ENCODE measurements at regions not wholly inside any gene's neighbourhood (a gene's known extent, or its start where the extent isn't known, plus 50 kb on each side); places are given as distances from the start of the nearest gene placed in this dataset.

DNA sequence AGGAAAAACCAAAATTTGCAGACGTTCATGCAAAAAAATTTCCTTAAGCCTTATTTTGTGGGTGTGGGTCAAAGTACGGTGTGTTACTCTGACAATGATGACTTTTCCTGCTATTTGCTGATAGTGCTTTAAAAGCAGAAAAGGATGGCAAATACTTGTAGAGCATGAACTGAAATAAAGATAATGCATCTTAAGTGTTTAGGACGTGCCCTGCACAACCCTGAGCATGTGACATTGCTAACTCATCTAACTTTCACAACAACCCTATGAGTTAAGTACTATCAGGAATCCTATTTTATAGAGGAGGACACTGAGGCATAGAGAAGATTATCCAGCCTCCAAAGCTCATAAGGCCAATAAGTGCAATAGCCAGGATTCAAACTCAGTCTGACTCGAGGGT is 143.3 kb downstream of the RNF152 start:
- no peak overlapping the region for H3K4me3 ChIP-seq (replicated peaks in 1 of 2; ENCODE audit: low read depth in 2 of 2, low read length in 2 of 2)
- no peak for DNase-seq (ENCODE audit: low read depth in 2 of 2)
- TF ChIP-seq, protein P1, sequence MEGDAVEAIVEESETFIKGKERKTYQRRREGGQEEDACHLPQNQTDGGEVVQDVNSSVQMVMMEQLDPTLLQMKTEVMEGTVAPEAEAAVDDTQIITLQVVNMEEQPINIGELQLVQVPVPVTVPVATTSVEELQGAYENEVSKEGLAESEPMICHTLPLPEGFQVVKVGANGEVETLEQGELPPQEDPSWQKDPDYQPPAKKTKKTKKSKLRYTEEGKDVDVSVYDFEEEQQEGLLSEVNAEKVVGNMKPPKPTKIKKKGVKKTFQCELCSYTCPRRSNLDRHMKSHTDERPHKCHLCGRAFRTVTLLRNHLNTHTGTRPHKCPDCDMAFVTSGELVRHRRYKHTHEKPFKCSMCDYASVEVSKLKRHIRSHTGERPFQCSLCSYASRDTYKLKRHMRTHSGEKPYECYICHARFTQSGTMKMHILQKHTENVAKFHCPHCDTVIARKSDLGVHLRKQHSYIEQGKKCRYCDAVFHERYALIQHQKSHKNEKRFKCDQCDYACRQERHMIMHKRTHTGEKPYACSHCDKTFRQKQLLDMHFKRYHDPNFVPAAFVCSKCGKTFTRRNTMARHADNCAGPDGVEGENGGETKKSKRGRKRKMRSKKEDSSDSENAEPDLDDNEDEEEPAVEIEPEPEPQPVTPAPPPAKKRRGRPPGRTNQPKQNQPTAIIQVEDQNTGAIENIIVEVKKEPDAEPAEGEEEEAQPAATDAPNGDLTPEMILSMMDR (IDR thresholded peaks at IDR 0.05; ENCODE audit: low read depth, low read length): no peak

DNA sequence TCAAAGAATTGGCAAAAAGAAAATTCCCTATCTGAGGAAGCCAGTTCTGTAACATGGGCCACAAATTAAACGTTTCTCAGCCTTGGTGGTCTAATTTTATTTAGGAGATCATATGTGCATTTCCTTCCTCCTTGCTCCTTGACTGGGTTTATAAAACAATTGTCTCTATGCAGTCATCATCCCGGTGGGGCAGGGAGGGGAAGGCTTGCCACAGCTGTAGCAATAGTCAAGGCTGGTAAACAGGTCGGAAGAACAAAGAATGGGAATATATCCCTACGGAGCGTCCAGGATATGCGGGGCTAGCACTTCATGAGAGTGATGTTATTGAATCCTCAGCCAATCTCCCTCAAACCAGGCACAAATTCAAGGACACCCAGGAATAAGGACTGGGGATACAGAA is 143.8 kb downstream of the RNF152 start:
- no peak overlapping the region for H3K4me3 ChIP-seq (replicated peaks in 1 of 2; ENCODE audit: low read depth in 2 of 2, low read length in 2 of 2)
- TF ChIP-seq, protein P1 (IDR thresholded peaks at IDR 0.05; ENCODE audit: low read depth, low read length): no peak
- no peak for DNase-seq (ENCODE audit: low read depth in 2 of 2)

DNA sequence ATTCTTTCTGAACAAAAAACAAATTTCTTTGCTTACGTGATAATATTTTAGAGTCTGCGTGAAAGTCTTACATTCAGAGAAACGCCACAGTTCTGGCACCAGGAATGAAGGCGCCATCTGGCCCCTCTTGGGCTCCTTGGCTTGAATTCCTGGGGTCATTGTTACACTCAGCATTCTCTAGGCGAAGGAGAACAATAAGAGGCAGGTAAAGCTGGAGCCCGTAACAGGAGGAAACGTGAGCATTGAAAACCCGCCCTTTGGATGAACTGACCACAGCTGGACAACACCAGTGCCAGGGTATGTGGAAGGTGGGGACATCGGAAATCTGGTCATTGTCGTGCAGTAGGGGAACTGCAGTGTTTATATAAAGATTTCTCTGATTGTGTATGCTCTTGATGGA is 144.8 kb downstream of the RNF152 start:
- no peak for DNase-seq (ENCODE audit: low read depth in 2 of 2)
- no peak overlapping the region for H3K4me3 ChIP-seq (replicated peaks in 1 of 2; ENCODE audit: low read depth in 2 of 2, low read length in 2 of 2)
- TF ChIP-seq, protein P1 (IDR thresholded peaks at IDR 0.05; ENCODE audit: low read depth, low read length): no peak

DNA sequence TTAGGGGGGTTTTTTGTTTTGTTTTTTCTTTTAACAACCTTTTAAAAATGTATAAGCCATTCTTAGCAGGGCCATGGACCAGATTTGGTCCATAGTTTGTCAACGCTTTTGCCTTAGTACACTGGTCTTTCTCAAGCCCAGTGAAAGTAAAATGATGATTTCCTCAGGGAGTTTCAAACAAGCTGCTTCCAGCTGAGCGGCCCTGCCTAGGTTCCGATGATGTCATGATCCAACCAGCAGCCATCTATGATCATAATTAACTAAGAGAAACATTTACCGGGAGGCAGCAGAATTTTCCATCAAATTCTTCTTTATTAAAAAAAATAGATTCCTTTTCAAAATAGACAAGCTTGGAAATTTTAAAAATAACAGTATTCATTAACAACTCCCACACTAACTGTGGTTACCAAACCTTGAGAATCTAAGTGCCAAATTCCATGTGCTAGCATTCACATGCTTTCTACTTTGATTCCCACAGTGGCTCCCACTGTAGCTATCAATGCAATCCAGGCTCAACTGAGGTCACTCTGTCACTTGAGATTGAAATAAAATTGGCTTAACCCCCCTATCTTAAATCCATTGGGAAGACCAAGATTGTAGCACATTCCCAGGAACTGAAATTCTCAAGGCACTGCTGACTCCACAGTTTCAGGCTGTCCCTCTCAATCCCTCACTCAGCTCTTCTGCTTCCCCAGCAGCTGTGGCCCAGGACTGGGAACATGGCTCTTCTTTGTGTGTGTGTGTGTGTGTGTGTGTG is 148.9 kb downstream of the RNF152 start:
- DNase-seq (ENCODE audit: low read depth in 2 of 2): peak; percentile 51 to 64

DNA sequence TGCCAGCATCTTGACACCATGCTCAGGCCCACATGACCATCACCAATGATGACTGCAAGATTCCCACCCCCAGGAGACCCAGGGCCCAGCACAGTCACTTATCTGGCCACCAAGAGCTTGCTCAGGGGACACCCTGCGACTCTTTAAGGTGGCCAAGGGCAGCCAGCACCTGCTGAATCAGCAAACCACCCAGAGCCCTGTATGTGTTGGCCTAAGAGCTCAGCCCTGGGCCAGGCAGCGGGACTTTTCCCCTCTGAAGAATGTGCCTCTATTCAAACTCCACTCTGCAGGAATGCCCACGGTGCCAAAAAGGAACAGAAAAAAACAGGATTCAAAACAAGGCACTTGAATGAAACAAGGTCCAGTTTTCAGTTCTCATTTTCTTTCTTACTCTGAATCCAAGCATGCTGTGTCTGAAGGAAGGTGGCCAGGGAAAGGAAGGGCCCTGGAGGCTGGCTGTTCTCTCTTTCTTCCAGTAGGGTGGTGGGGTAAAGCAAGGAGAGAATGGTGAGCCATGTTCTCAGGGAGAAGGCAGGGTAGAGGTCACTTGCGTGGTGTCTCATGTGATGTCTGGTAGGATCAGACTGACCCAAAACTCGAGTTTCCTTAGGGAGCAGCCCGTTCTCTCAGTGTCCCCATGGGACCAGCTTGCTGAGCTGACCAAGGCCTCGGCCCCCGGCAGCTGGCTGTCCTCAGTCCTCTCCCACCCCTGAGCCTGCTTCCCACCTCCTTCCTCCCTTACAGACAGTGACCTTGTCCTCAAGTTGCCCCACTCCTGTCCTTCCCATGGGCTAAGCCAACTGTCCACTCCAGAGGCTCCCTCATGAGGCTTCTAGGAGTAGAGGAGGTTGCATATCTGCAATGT is 150.0 kb downstream of the RNF152 start:
- TF ChIP-seq, protein P1 (IDR thresholded peaks at IDR 0.05; ENCODE audit: low read depth, low read length): peak; percentile 3
- H3K4me3 ChIP-seq (replicated peaks in 1 of 2; ENCODE audit: low read depth in 2 of 2, low read length in 2 of 2): no peak overlapping the region
- peak in 1 of 2 donors; percentile 25 for DNase-seq (ENCODE audit: low read depth in 2 of 2)

More for the DNA sequence above, 148.9 kb downstream of the RNF152 start:
- H3K4me3 ChIP-seq (replicated peaks in 1 of 2; ENCODE audit: low read depth in 2 of 2, low read length in 2 of 2): no peak overlapping the region
- TF ChIP-seq, protein P1 (IDR thresholded peaks at IDR 0.05; ENCODE audit: low read depth, low read length): no peak

DNA sequence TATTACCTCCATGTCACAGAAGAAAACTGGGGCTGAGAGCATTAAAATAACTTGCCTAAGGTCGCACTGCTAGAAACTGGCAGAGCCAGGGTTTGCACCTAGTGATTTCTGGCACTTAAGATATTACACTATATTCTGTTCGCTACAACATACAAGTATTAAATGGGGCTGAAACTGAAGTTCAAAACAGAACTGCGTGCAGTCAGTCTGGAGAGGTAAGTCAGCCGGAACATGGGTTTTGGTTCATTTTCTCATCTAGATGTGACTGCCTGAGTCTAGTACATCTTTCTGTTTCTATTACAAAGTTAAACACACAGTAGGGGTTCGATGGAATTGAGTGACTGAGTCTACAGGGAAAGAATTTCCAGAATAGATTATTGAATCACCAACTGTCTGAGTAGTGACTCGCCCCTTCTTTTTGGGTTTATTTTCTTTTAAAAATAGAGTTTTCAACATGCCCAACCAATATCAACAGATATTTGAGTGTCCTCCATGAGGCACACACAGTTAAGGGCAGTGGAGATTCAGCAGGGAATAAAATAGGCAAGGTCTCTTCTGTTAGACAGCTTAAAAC is 150.8 kb downstream of the RNF152 start:
- TF ChIP-seq, protein P1 (IDR thresholded peaks at IDR 0.05; ENCODE audit: low read depth, low read length): no peak
- no peak for DNase-seq (ENCODE audit: low read depth in 2 of 2)
- no peak overlapping the region for H3K4me3 ChIP-seq (replicated peaks in 1 of 2; ENCODE audit: low read depth in 2 of 2, low read length in 2 of 2)

Data from cardiac fibroblast (primary cell).